ENCODE measurements at regions not wholly inside any gene's neighbourhood (a gene's known extent, or its start where the extent isn't known, plus 50 kb on each side); places are given as distances from the start of the nearest gene placed in this dataset.

- no peak for DNase-seq
These were observed 52.8 kb downstream of the FAM43A start for GRCh38 chr3:194738254-194739093.

- peak; percentile 29 for DNase-seq
These were observed 54.0 kb downstream of the FAM43A start for GRCh38 chr3:194739498-194740284.

GRCh38 chr3:194740859-194741491 lies 55.3 kb downstream of the FAM43A start:
- peak; percentile 53 for DNase-seq

- no peak for DNase-seq
These were observed 56.2 kb downstream of the FAM43A start for GRCh38 chr3:194741916-194742315.

- DNase-seq, result no peak
These were observed 59.1 kb downstream of the FAM43A start for GRCh38 chr3:194744826-194745225.

- DNase-seq, result no peak
These were observed 59.9 kb downstream of the FAM43A start for GRCh38 chr3:194745422-194746184.

- DNase-seq, result no peak
These were observed 62.5 kb downstream of the FAM43A start for GRCh38 chr3:194748225-194748624.

GRCh38 chr3:194749631-194750490 lies 64.2 kb downstream of the FAM43A start:
- no peak for DNase-seq

- DNase-seq, result no peak
These were observed 64.8 kb downstream of the FAM43A start for GRCh38 chr3:194750491-194750828.

- DNase-seq, result no peak
These were observed 70.2 kb downstream of the FAM43A start for GRCh38 chr3:194755671-194756459.

- no peak for DNase-seq
These were observed 70.7 kb downstream of the FAM43A start for GRCh38 chr3:194756460-194756779.

- no peak for DNase-seq
These were observed 71.2 kb downstream of the FAM43A start for GRCh38 chr3:194756791-194757325.

- no peak for DNase-seq
These were observed 72.0 kb downstream of the FAM43A start for GRCh38 chr3:194757647-194758061.

GRCh38 chr3:194758716-194759115 lies 73.0 kb downstream of the FAM43A start:
- DNase-seq, result no peak

GRCh38 chr3:194760494-194761137 lies 74.9 kb downstream of the FAM43A start:
- DNase-seq, result no peak

- peak; percentile 49 for DNase-seq
These were observed 75.7 kb downstream of the FAM43A start for GRCh38 chr3:194761384-194761783.

GRCh38 chr3:194766845-194767244 lies 81.2 kb downstream of the FAM43A start:
- no peak for DNase-seq

- peak; percentile 71 for DNase-seq
These were observed 81.9 kb downstream of the FAM43A start for GRCh38 chr3:194767446-194768207.

- no peak for DNase-seq
These were observed 82.9 kb downstream of the FAM43A start for GRCh38 chr3:194768586-194768985.
